ENCODE measurements at regions not wholly inside any gene's neighbourhood (a gene's known extent, or its start where the extent isn't known, plus 50 kb on each side); places are given as distances from the start of the nearest gene placed in this dataset.
"Not testable (repeated sequence)": the region's sequence is repeated elsewhere in the genome, so short reads cannot be mapped to it uniquely, and the experiment has no call there.

DNA sequence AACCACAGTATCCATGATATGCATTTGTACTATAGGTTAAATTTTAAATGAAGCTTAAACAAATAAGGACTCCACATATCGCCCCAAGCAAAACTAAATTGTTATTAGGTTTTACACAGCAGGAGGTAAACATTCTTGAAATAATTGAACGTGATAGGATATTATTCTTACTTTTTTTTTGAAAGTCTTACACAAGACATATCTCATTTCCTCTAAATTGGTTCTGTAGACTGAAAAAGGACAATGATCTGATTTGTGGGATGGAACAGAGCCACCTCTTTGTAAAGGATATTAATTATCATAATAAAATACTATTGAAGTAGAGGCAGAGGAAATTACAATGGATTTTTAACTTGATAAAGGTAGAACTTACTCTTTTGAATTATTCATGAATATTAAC lies 155.1 kb upstream of the SEMA3D start:
- Histone ChIP-seq H3K4me3 (no peak overlapping the region), H3K36me3 (no peaks in the 10 kb centered on the region), H3K4me1 (no peaks in the 10 kb centered on the region), H3K27me3 (no peaks in the 10 kb centered on the region), H3K27ac (no peak overlapping the region), H3K9me3 (no peaks in the 10 kb centered on the region)
- DNase-seq (no peak), ATAC-seq (no peak)
- intact Hi-C loops (cut with DNase I): loop anchor here in 1 of 10 donors (10.0 kb wide), 1 partner anchor 57 kb away; no protein-coding TSS in a partner anchor
- WGBS, 4 donors: 56 to 69% (median 63%) methylated on average over 2 of the region's 2 CpGs
- TF ChIP-seq, protein P1, sequence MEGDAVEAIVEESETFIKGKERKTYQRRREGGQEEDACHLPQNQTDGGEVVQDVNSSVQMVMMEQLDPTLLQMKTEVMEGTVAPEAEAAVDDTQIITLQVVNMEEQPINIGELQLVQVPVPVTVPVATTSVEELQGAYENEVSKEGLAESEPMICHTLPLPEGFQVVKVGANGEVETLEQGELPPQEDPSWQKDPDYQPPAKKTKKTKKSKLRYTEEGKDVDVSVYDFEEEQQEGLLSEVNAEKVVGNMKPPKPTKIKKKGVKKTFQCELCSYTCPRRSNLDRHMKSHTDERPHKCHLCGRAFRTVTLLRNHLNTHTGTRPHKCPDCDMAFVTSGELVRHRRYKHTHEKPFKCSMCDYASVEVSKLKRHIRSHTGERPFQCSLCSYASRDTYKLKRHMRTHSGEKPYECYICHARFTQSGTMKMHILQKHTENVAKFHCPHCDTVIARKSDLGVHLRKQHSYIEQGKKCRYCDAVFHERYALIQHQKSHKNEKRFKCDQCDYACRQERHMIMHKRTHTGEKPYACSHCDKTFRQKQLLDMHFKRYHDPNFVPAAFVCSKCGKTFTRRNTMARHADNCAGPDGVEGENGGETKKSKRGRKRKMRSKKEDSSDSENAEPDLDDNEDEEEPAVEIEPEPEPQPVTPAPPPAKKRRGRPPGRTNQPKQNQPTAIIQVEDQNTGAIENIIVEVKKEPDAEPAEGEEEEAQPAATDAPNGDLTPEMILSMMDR (IDR thresholded peaks at IDR 0.05): no peak
- TF ChIP-seq POLR2A (IDR thresholded peaks at IDR 0.05): no peak

DNA sequence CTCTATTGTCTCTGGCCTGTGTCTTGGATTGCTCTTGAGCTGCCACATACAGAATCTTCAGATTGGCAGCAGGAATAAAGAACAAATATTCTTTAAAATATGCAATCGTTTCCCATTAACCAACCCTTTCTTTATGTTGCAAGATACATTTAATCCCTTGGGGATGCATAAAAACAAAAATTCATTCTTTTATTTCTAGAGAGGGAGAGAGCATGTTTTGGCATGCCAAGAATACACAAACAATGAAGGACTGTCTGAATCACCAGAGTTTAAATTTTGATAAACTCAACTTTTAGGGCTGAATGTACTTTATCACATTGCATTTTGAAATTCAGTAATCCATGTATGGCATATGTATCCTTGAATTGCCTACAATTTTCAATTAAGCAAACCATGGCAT lies 154.3 kb upstream of the SEMA3D start:
- intact Hi-C loops (cut with DNase I): loop anchor here in 1 of 10 donors (10.0 kb wide), 1 partner anchor 56 kb away; no protein-coding TSS in a partner anchor
- H3K36me3 ChIP-seq: no peaks in the 10 kb centered on the region
- H3K4me3 ChIP-seq: no peak overlapping the region
- TF ChIP-seq, protein P1 (IDR thresholded peaks at IDR 0.05): no peak
- no peak for TF ChIP-seq POLR2A (IDR thresholded peaks at IDR 0.05)
- 46 to 63% (median 58%) methylated on average over 1 of the region's 1 CpG for WGBS, 4 donors
- no peak overlapping the region for H3K27ac ChIP-seq
- H3K9me3 ChIP-seq: no peaks in the 10 kb centered on the region
- no peaks in the 10 kb centered on the region for H3K27me3 ChIP-seq
- no peak for ATAC-seq
- DNase-seq: no peak
- H3K4me1 ChIP-seq: no peaks in the 10 kb centered on the region

DNA sequence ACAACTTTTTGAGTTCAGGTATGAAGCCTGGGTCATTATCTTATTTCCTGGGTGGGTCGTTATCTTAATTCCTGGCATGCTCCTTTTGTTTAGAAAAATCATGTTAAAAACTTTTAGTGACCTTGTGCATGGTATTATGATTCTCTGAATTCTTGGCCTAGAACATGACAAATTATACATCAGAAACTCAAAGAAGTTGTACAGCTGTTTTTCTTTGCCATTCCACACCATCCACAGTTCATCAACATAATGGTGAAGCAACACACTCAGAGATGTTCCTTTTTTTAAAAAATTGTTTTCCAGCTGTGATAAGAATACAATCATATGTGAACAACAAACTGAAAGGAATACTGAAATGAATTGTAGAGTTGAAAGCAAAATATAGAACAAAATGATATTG lies 149.2 kb upstream of the SEMA3D start:
- intact Hi-C loops (cut with DNase I): no loop called here
- H3K4me1 ChIP-seq: no peaks in the 10 kb centered on the region
- TF ChIP-seq, protein P1 (IDR thresholded peaks at IDR 0.05): no peak
- TF ChIP-seq POLR2A (IDR thresholded peaks at IDR 0.05): no peak
- no peaks in the 10 kb centered on the region for H3K9me3 ChIP-seq
- H3K4me3 ChIP-seq: no peak overlapping the region
- H3K27me3 ChIP-seq: no peaks in the 10 kb centered on the region
- H3K27ac ChIP-seq: no peak overlapping the region
- H3K36me3 ChIP-seq: no peaks in the 10 kb centered on the region
- 59 to 78% (median 61%) methylated on average over 1 of the region's 1 CpG for WGBS, 4 donors
- ATAC-seq: no peak
- no peak for DNase-seq

DNA sequence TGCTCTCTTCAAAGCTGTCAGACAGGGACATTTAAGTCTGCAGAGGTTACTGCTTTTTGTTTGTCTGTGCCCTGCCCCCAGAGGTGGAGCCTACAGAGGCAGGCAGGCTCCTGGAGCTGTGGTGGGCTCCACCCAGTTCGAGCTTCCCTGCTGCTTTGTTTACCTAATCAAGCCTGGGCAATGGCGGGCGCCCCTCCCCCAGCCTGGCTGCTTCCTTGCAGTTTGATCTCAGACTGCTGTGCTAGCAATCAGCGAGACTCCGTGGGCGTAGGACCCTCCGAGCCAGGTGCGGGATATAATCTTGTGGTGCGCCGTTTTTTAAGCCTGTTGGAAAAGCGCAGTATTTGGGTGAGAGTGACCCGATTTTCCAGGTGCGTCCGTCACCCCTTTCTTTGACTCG lies 148.3 kb upstream of the SEMA3D start:
- H3K9me3 ChIP-seq; H3K4me3 ChIP-seq; ATAC-seq; H3K36me3 ChIP-seq; H3K27me3 ChIP-seq; intact Hi-C loops (cut with DNase I); H3K4me1 ChIP-seq; H3K27ac ChIP-seq; DNase-seq: not testable (repeated sequence)
- WGBS, 4 donors: 72 to 91% (median 83%) methylated on average over 13 to 15 of the region's 15 CpGs

DNA sequence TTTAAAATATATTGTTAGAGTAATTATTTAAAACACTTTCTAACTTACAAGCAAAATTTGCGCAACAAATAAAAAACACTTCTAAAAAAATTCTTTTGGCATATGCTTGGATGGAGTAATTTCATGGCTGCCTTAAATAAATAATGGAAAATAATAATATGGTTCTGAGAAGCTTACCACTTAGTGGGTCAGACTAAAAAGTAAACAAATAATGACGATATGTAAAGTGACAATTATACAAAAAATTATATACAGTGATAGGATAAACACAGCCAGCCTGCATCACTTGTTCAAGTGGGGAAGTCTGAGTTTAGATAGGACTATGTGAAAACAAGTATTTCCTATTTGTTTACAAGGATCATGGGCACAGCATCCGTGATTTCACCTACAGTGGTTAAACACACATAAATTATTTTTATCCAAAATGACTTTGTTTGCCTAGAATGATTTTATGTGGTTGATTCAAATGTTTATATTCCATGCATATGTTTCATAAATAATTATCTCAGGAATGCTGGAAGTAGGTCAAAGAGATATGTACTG lies 141.7 kb upstream of the SEMA3D start:
- no peaks in the 10 kb centered on the region for H3K4me1 ChIP-seq
- DNase-seq (no peak), ATAC-seq (no peak)
- intact Hi-C loops (cut with DNase I): loop anchor here in 1 of 10 donors (10.0 kb wide), 1 partner anchor 1384 kb away; no protein-coding TSS in a partner anchor
- TF ChIP-seq, protein P1 (IDR thresholded peaks at IDR 0.05): no peak
- TF ChIP-seq POLR2A (IDR thresholded peaks at IDR 0.05): no peak
- H3K27me3 ChIP-seq: no peaks in the 10 kb centered on the region
- H3K9me3 ChIP-seq: no peaks in the 10 kb centered on the region
- no peak overlapping the region for H3K27ac ChIP-seq
- 84 to 88% (median 85%) methylated on average over 3 of the region's 3 CpGs for WGBS, 4 donors
- no peaks in the 10 kb centered on the region for H3K36me3 ChIP-seq
- no peak overlapping the region for H3K4me3 ChIP-seq

Measured in heart left ventricle (tissue), 16 donors.